Transverse colon (tissue), 4 donors: ENCODE measurements at regions not wholly inside any gene's neighbourhood (a gene's known extent, or its start where the extent isn't known, plus 50 kb on each side); places are given as distances from the start of the nearest gene placed in this dataset.

Source experiments
- DNase-seq: peaks from one replicate; pipeline ENCODE4 v3.0.0-alpha.2; 2019
- H3K27ac ChIP-seq, 4 donors: fragments of 200-600 bp; sonication (generic); 2 replicates each; pipeline ENCODE4 v1.5.1; 2016 to 2018; ENCODE audit warnings: inconsistent platforms in 4 of 4
- H3K27me3 ChIP-seq: fragments of 200-600 bp; sonication (generic); 2 replicates; pipeline ENCODE4 v1.5.1; 2017; ENCODE audit warnings: inconsistent platforms
- H3K36me3 ChIP-seq, 4 donors: fragments of 200-600 bp; sonication (generic); 2 replicates each; pipeline ENCODE4 v1.5.1; 2017 to 2019; ENCODE audit warnings: inconsistent platforms in 4 of 4
- H3K4me1 ChIP-seq, 4 donors: fragments of 200-600 bp; sonication (generic); 2 replicates each; pipeline ENCODE4 v1.5.1; 2017 to 2020; ENCODE audit warnings: inconsistent platforms in 4 of 4
- H3K4me3 ChIP-seq, 4 donors: fragments of 200-600 bp; sonication (generic); 1 replicate in 1 of 4; 2 replicates in 3 of 4; pipeline versions ENCODE4 v1.5.1 to v1.6.1; 2017 to 2019; ENCODE audit warnings: inconsistent platforms in 4 of 4
- H3K9me3 ChIP-seq, 2 donors: fragments of 200-600 bp; sonication (generic); 2 replicates each; pipeline ENCODE4 v1.5.1; 2017 to 2019; ENCODE audit warnings: inconsistent platforms in 2 of 2
- CTCF ChIP-seq, 5 experiments: fragments of 200-600 bp in 3 of 5; fragments of 450-650 bp in 2 of 5; sonication (generic) in 3 of 5; IDR thresholded peaks; 1 replicate in 2 of 5; 2 replicates in 3 of 5; pipeline ENCODE4 v1.5.1; 2016 to 2017; ENCODE audit warnings: antibody characterized with exemption in 5 of 5, inconsistent platforms in 3 of 5, mild to moderate bottlenecking in 2 of 5, moderate library complexity in 1 of 5
- EP300 ChIP-seq: sonication (generic); formaldehyde crosslinking; IDR thresholded peaks from one replicate; pipeline ENCODE4 v1.6.1; 2017; ENCODE audit warnings: antibody characterized with exemption, low read depth
- POLR2A ChIP-seq: fragments of 450-650 bp; IDR thresholded peaks from one replicate; pipeline ENCODE4 v1.6.1; 2016; ENCODE audit warnings: antibody characterized with exemption, mild to moderate bottlenecking, moderate library complexity
- POLR2AphosphoS5 ChIP-seq, 3 donors: sonication (generic); formaldehyde crosslinking; IDR thresholded peaks; one replicate each; pipeline ENCODE4 v1.6.1; 2016; ENCODE audit warnings: antibody characterized with exemption in 3 of 3
- WGBS, 2 donors: methylation state at CpG; one replicate each; pipeline ENCODE4 v1.1.5; 2018; ENCODE audit warnings: low coverage in 1 of 2; 5-methylcytosine and 5-hydroxymethylcytosine counted together
- in situ Hi-C, 4 donors: fragments of 200-750 bp; cut with MboI; loops; one replicate each; pipeline versions ENCODE4 v1.15.0 to v1.15.1; 2017; ENCODE audit warnings: low sequenced_read_pairs in 3 of 4, low pct_ligation_motif_present in 1 of 4, low pct_unique_long_range_greater_than_20kb in 1 of 4
- intact Hi-C: fragments of 100-400 bp; cut with DNase I; formaldehyde crosslinking; loops from one replicate; pipeline ENCODE4 v1.15.1; 2023; ENCODE audit warnings: low total_unique reads

- H3K27me3 ChIP-seq = no peaks in the 10 kb centered on the region
- TF ChIP-seq EP300 = no peak
- no peak for TF ChIP-seq POLR2A
- TF ChIP-seq CTCF (IDR thresholded peaks at IDR 0.05) = no peak
- TF ChIP-seq POLR2AphosphoS5 (IDR thresholded peaks at IDR 0.05) = no peak
- H3K36me3 ChIP-seq = no peaks in the 10 kb centered on the region
- H3K9me3 ChIP-seq = no peaks in the 10 kb centered on the region
- DNase-seq = no peak
- H3K4me1 ChIP-seq = no peaks in the 10 kb centered on the region
- in situ Hi-C loops (no loop called here), intact Hi-C loops (no loop called here)
- 88 to 92% methylated on average over 2 to 16 of the region's 16 CpGs for WGBS, 2 donors
- H3K27ac ChIP-seq = no peak overlapping the region
- no peak overlapping the region for H3K4me3 ChIP-seq
Observed at GRCh38 chr7:49669692-49670260, 103.7 kb upstream of the VWC2 start.

GRCh38 chr7:49670991-49671390 is 102.4 kb upstream of the VWC2 start:
- TF ChIP-seq POLR2AphosphoS5 (IDR thresholded peaks at IDR 0.05) = no peak
- no peak for TF ChIP-seq POLR2A
- whole genome bisulfite sequencing, 2 donors = 76 to 100% methylated on average over 2 to 4 of the region's 4 CpGs
- no peak overlapping the region for H3K4me3 ChIP-seq
- DNase-seq = no peak
- H3K4me1 ChIP-seq = no peaks in the 10 kb centered on the region
- H3K27ac ChIP-seq = no peak overlapping the region
- in situ Hi-C loops = no loop called here
- no peaks in the 10 kb centered on the region for H3K9me3 ChIP-seq
- H3K27me3 ChIP-seq = no peaks in the 10 kb centered on the region
- H3K36me3 ChIP-seq = no peaks in the 10 kb centered on the region
- intact Hi-C loops = no loop called here

DNA sequence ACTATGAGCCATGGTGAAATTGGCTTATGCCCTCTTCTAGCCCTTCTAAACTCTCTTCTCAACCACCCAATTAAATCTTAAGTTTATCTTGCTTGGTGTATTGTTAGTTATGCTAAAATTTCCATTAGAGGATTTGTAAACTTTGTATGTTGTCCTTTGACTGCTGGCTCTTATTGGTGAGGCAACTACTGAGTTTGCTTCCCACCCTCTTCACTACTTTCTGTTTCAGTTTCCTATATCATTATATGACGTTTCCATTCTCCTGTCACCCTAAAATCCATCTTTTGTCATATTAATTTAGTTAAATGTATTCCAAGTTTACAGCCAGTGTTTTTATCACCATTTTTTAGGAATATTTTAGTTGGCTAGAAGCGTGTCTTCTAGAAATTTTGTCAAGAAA is 80.9 kb upstream of the VWC2 start:
- no peaks in the 10 kb centered on the region for H3K27me3 ChIP-seq
- WGBS, 2 donors = 51% methylated on average over 2 of the region's 2 CpGs
- DNase-seq = no peak
- intact Hi-C loops (no loop called here), in situ Hi-C loops (no loop called here)
- TF ChIP-seq POLR2AphosphoS5 (IDR thresholded peaks at IDR 0.05) (no peak), POLR2A (no peak), CTCF (IDR thresholded peaks at IDR 0.05) (no peak), EP300 (no peak)
- H3K27ac ChIP-seq = no peak overlapping the region
- H3K4me3 ChIP-seq = no peak overlapping the region
- no peaks in the 10 kb centered on the region for H3K9me3 ChIP-seq
- H3K4me1 ChIP-seq = no peaks in the 10 kb centered on the region
- no peaks in the 10 kb centered on the region for H3K36me3 ChIP-seq

GRCh38 chr7:49695971-49696370 is 77.5 kb upstream of the VWC2 start:
- TF ChIP-seq POLR2A (no peak), POLR2AphosphoS5 (IDR thresholded peaks at IDR 0.05) (no peak), CTCF (IDR thresholded peaks at IDR 0.05) (no peak), EP300 (no peak)
- intact Hi-C loops = no loop called here
- 88 to 89% methylated on average over 5 of the region's 5 CpGs for WGBS, 2 donors

DNA sequence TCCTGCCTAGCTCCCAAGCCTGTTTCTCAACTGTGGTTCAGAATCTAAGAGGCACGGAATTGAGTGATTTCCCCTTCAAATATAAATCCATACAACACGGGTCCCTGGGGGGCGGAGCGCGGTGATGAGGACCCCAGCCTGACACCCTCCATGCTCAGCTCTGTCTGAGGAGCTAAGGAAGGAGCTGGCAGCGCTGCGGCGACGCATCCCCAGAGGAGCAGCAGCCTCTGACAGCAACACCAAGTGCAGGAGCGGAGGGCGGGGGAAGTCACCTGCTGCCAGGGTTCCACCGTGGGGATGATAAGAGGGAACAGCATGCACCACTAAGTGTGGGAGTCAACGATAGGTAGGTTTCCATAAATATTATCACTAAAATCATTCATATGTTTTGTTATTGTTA is 72.6 kb upstream of the VWC2 start:
- WGBS, 2 donors = 71 to 96% methylated on average over 1 to 13 of the region's 13 CpGs
- in situ Hi-C loops = no loop called here
- no peaks in the 10 kb centered on the region for H3K4me1 ChIP-seq

More at GRCh38 chr7:49695971-49696370, 77.5 kb upstream of the VWC2 start:
- in situ Hi-C loops = no loop called here
- H3K4me1 ChIP-seq = no peaks in the 10 kb centered on the region
- H3K27me3 ChIP-seq = no peaks in the 10 kb centered on the region
- DNase-seq = no peak
- no peaks in the 10 kb centered on the region for H3K9me3 ChIP-seq
- H3K27ac ChIP-seq = no peak overlapping the region
- H3K36me3 ChIP-seq = no peaks in the 10 kb centered on the region
- H3K4me3 ChIP-seq = no peak overlapping the region

More for the DNA sequence above, 72.6 kb upstream of the VWC2 start:
- no peak for DNase-seq
- H3K4me3 ChIP-seq = no peak overlapping the region
- no peaks in the 10 kb centered on the region for H3K36me3 ChIP-seq
- H3K9me3 ChIP-seq = no peaks in the 10 kb centered on the region
- no peaks in the 10 kb centered on the region for H3K27me3 ChIP-seq
- intact Hi-C loops = no loop called here
- no peak overlapping the region for H3K27ac ChIP-seq
- no peak for TF ChIP-seq CTCF (IDR thresholded peaks at IDR 0.05)
- TF ChIP-seq EP300 = no peak
- TF ChIP-seq POLR2AphosphoS5 (IDR thresholded peaks at IDR 0.05) = no peak
- TF ChIP-seq POLR2A = no peak
